ENCODE measurements at regions not wholly inside any gene's neighbourhood (a gene's known extent, or its start where the extent isn't known, plus 50 kb on each side); places are given as distances from the start of the nearest gene placed in this dataset.
A peak's percentile ranks its signal among the peaks of the same experiment; 100 is the strongest.
"Not testable (repeated sequence)": the region's sequence is repeated elsewhere in the genome, so short reads cannot be mapped to it uniquely, and the experiment has no call there.

DNA sequence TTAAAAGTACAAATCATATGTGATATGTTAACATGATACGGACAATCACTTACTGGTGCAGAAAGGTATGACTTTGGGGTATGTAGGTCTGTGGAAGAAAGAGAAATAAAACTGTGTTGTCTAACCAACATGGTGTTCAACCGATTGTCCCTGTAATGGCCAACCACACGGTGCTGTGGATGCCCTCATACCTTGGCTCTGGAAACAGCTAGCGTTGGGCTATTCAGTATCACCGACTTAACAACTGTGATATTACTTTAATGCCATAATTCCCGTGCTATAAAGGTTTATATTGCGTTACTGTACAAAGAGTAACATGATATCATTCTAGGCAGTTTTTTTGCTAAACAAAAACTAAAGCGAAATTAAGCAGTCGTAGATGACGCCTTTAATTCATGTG, 448.3 kb downstream of the EFNB2 start:
- no peak for DNase-seq

DNA sequence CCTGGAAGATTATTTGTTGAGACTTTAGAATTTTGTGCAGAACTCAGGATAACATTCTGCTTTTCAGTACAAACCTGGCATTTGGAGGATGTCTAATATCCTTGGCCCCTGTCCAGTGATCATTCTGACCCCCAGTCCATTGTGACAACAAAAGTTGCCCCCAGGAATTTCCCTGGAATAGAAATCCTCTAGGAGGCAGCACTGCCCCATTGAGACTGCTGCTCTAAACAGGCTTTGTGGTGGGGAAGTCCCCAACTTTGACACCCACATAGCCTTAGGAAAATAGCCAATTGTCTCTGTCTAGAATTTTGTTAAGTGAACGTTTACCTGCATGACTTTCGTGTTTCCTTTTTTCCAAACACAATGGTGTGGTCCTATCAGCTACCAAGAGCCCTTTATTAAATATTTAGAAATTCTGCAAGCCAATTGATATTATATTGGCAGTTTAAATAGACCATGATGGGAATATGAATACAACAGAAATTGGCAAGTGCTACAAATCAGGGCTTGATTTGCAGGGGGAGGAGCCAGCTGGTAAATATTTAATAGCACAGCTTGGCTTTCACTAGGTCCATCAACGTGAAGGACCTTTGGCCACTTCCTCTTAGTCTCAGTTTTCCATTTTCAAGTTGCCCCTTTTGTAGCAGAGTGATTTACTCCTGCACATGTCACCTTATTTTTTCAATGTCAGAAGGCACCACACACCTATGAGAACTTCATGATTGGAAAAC, 451.7 kb downstream of the EFNB2 start:
- peak; percentile 2 for DNase-seq

DNA sequence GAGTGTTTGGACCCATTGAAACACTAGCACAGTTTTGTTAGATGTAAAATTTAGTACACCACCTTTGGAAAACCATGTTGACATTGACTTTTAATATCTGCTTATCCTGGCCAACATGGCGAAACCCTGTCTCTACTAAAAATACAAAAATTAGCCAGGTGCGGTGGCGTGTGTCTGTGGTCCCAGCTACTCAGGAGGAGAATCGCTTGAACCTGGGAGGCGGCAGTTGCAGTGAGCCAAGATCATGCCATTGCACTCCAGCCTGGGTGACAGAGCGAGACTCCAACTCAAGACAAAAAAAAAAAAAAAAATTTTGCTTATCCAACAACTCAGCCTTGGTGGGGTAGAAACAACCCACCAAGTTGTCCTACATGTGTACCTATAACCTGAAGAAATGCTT, 454.2 kb downstream of the EFNB2 start:
- DNase-seq = not testable (repeated sequence)

DNA sequence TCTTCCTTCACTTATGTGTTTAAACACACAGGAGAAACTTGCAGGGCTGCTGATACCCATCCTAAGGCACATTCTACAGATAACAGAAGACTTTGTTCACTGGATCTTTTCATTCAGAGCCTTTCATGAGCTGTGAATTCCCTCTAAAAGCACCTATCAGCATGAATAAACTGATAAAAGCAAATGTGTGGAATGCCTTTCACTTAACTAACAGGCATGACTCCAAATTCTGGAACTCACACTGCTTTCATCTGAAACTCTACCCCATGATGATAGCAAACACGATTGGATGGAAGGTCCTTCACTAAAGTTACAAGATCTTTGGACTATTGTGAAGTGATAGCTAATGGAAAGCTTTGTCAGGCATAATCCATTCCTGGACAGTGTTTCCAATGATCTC, 457.3 kb downstream of the EFNB2 start:
- DNase-seq = no peak

DNA sequence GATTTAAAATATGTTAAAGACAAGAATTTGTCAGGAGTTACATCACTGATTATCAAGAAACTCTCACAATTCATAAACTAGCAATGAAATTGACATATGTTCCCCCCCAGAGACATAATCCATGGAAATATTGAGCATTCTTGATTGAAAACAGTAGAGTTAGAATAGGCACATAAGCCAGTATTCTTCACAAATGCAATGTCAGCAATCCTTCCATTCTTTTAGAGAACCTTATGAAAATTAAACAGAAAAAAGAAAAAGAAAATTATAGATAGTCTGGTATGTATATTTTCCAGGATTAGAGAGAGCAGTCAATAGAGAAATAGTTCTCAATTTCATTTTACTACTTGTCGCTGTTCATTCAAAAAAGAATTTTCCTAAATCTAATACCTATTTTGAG, 458.4 kb downstream of the EFNB2 start:
- no peak for DNase-seq

DNA sequence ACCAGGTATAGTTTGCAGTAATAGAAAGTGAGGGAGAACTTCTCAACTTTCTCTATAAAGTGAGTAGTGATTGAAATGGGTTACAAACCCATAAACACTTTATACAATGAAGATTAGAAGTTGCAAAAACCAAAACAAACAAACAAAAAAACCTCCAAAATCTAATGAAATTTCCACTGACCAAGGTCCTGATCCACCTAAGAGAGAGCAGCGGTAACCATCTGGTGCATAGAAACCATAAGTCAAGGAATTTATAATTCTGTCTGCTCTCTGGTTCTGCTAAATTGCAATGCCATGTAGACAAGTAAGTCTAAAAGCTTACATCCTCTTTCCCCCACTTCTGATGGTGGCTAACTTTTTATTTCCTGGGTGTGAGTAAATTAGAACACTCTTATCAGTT, 463.4 kb downstream of the EFNB2 start:
- no peak for DNase-seq

DNA sequence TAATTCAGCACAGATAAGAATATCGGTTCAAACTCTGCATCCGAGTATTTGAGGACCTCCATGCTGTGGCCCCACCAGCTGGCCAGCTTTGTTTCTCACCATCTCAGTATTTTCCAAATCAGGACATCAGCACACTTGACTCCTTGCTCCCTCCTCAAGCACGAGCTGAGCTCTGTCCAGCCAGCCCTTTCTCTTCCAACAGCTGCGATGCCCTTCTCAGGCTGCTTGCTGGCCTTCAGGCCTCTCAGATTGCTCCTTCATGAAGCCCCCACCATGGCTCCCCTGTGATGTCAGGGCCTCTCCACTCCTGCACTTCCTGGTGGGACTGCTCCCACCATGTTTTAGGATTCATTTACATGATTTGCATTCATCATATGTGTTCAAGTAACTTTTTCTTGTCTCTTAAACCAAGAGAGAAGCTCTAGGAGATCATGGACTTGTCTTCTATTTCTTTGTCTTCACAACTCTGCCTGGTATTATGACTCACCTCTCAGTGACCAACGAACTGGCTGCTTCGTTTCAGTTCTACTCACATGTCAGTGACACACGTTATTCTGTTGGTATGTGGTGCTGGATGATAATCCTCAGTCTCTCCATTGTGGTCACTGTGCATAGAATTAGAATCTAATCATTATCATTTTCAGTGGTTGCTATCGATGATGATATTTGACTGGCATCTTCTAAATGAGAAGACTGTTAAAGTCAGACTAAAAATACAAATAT, 471.7 kb downstream of the EFNB2 start:
- no peak for DNase-seq

DNA sequence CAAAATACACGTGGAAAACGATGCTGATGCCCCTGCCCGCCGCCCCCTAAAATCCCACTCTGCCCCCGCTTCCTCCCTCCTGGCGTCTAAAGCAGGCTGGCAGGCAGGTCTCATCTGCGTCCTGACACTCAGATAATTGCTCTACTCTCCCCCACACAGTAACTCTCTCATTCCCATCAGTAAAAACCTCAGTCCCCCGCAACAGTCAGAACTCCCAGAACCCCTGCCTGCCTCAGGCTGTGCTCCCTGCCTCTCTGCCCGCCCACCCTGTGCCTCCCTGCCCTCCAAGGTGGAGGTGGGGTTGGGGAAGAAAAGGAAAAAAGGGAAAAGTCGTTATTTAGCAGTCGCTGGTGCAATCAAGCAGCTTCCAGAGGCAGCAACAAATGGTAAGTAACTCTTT, 473.7 kb downstream of the EFNB2 start:
- DNase-seq = no peak

DNA sequence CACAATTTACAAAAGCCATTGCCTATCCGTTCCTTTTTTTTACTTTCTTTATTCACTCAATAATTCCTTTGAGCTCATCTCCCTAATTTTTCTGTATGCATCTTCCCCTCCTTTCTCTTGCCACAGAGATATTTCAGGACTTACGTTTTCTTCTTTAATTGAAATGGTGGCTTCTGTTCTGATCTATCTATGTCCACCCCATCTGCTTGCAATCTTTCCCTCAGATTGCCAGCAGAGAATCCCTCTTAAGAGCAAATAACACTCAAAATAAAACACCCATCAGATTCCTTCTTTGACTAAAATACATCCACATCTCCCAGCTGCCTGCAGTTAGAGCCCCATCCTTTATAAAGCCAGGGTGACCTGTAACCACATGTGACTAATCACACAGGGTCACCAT, 478.6 kb downstream of the EFNB2 start:
- DNase-seq = no peak

DNA sequence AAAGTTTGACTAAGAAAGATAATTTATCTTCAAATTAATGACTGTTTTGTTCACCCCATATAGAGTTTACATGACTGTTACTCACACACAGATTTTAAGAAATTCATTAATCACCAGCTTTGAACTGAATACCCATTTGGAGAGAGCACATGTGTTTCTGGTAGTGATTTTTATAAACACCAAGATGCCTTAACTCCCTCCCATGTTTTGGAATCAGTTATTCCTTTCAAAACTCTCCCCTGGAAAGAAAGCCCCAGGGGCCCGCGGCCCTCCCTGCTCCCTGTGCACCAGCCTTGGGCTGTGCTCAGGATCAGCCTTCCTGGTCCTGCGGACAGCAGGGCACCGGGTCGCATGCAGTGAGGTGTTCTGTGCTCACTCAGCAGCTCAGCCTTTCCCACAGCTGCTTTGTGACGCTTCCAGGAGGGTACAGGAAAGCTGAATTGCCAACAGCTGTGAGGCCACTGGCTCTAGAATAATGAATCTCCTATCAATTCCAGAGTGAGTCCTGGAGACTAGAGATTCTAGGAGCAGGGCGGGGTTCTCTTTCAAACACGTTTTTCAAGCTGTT, 483.2 kb downstream of the EFNB2 start:
- DNase-seq = no peak

DNA sequence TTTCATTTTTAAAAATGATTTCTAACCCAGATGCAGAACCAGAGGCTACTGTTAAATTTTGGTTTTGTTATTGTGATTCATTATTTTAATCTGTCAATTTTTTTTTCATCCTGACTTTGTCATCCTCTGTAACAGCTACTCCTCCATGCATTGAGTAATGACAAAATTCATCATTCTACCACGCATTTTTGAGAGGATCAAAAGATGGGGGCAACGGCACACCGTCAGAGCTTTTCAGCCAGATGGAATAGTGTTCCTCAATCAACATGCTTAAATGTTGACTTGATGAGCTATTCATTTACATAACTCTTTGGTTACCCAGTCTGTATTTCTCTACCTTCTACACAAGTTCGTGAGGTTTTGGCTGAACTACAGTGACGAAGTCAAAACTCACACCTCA, 486.3 kb downstream of the EFNB2 start:
- no peak for DNase-seq

DNA sequence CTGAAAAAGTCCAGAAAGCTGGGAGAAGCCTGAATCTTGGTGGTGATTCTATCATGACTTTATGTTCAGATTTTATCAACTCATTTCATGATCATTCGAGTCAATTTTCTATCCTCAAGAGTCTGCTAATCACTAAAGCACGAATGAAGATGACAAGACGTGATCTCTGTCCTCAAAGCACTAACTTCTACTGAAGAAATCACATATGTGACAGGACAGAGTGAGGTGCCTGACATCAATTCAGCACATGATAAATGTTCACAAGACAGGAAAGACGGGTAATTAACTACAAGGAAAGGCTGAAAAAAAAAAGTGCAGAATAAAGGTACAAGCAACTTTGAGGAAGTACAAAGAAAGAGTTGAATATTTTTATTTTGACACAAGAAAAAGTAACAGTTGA, 487.1 kb downstream of the EFNB2 start:
- no peak for DNase-seq

DNA sequence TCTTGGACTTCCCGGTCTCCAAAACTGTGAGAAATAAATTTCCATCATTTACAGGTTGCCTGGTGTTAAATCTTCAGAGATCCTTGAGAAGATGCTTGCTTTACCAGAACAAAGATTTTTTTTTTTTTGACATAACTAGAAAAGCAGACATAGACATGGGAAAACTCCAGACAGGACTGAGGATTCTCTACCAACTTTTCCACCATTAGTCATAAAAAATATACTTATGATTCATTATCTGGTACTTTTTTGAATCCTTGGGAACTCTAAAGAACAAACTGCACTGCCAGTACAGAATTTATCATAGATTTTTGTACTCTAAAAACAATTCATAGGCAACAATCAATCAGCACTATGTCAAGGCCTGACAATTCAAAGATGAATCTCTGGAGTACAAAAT, 487.6 kb downstream of the EFNB2 start:
- no peak for DNase-seq

DNA sequence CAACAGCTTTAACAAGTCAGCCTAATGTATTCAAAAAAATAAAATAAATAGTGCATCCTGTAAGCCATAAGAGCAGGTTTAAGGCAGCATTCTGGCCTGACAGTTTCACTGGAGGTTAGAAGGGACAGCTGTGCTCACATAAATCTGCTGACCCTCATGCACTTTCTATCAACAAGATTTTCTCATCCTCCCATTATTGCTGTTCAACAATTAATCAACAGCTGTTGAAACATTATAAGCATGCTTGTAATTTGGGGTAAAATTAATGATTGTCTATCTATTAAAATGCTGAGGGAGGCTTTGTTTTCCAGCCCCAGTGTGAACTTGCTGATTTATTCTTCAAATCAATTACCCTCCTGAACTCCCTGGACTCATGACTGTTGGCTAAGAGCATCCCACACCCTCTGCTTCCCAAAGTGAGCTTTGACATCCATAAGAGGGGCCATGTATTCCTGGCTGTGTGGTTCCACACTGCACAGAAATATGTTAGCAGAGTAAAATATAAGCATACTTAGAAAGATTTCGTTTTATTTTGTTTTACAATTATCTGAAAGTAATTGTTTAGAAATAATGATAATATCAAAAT, 492.4 kb downstream of the EFNB2 start:
- DNase-seq = no peak

DNA sequence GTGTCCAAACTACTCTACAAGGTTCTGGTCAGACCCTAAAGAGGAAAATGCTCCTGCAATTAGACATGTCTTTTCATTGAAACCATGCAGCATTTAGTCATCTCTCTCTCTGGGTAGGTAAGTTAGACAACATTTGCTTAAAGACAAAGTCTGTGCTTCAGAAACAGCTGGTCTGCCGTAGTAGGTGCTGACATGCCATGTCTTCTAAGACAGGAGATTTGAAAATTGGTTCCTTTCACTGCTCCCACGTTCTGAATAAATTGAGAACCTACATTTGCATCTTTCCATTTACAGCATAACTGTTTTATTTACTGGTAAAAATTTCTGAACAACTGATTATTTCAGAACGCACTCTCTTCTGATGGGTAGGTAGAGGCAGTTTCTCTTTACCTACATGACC, 494.0 kb downstream of the EFNB2 start:
- DNase-seq = no peak

DNA sequence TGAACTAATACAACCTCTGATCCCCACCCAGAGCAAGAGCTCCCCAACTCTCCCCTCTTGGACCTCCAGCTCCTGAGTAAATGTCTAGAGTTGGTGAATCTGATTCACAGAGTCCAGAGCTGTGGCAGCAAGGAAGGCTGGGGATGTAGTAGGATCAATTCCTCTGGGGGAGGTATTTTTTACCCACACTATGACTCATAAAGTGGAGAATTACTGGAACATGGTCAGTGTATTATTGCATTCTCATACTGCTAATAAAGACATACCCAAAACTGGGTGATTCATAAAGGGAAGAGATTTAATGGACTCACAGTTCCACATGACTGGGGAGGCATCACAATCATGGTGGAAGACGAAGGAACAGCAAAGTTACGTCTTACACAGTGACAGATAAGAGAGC, 496.7 kb downstream of the EFNB2 start:
- no peak for DNase-seq

DNA sequence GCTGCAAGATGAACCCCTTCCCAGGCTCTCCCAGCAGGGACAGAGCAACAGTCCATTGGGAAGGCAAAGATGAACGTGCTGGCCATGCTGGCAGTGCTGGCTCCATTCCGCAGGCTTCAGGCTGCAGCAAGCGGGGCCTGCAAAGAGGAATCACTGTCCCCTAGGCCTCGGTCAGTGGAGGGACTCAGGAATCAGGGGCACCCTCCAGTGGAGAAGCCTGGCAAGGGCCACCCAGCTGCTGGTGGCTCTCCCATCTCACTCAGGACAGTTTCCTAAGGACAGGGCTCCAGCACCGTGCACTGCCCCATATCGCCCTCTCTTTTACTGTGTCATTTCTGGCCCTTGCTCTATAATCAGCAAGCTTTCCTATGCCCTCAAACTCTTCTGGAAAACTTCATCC, 498.6 kb downstream of the EFNB2 start:
- DNase-seq = no peak

DNA sequence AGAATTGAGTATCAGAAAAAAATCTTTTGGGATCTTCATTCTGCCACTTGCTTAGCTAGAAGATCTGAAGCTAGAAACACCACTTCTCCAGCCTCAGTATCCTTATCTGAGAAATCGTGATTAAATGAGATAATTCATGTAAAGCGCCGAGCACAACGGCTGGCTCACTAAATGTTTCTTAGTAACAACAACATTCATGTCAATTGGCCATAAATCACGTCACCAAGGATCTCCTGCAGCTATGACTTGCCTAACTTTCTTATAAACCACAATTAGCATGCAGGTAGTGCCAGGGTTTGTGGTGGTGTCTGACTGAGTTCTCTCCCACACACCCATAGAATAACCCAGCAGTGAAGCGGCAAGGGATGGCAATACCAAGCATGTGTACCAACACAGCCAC, 501.3 kb downstream of the EFNB2 start:
- no peak for DNase-seq

DNA sequence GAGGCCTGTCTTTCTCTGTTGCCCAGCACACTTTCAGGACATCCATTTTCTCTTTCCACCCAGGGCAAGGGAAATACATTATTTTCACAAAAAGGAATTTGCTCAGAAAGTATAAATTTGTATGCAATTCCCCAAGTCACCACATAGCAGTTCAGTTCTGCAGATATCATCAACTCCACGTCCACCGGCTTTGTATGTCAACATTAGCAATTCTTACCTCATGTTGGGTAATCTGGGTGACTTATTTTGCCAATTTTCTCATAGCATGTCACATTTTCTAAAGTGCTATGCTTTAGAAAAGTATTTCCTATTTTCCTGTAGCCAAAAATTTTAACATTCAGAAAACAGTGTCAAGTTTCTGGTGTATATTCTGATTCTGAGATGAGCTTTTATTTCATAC, 501.8 kb downstream of the EFNB2 start:
- DNase-seq = no peak

DNA sequence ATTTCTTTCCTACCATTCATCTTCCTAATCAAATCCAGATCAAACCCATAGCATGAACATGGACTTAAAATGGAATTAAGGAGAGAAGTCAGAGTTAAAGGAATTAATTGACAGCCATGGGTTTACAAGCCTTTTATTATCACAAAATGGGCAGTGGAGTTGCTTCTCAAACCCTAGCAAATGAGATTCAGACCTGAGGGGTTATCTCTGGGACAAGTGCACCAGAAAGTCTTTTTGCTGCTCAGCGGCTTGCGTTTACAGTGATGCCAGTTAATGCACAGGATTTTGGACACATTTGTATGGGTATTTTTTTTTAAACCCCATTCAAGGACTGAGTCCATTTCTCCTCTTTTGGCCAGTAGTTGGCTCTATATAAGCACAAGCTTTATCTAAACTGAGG, 503.0 kb downstream of the EFNB2 start:
- DNase-seq = no peak

DNA sequence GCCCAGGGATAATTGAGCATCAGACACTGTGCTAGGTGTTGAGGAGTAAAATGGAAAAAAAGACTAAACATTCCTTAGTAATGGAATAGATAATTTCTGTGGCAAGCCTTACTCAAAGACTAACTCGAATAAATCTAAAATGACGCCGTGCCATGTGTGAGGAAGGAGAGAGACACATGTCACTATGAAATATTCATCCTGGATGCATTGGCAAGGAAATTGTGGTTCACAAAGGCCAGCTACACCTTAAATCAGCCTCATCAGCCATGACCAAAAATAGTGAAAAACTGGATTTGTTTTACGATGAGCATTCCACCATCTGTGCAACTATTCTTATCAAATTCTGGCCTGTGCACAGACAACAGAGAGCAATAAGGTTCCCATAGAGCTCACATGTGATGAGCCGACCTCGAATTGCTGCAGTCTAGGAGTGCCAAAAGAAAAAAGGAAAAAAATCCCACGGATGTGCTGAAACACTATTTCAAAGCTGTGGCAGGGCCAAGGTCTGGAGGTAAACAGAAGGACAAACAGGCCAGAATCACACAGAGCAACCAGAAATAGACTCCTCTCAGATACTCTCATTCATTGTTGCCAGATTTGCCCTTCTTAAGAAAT, 505.7 kb downstream of the EFNB2 start:
- no peak for DNase-seq

DNA sequence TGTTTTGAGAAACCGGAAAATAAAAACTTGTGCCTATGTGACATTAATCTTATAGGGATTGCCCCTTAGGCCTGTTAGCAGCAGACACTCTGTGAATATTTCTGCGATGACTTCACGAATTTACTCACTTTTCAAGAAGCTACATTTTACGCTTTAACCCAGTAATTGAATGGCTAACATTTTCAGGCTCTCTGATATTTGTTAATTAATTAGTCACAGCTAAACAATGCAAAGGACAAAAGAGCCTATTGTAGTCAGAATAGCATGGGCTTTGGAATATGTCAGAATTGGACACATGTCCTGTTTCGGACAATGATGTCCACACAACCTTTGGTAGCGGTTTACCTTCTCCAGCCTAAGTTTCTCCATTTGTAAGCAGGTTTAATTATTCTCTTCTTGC, 506.6 kb downstream of the EFNB2 start:
- DNase-seq = no peak

DNA sequence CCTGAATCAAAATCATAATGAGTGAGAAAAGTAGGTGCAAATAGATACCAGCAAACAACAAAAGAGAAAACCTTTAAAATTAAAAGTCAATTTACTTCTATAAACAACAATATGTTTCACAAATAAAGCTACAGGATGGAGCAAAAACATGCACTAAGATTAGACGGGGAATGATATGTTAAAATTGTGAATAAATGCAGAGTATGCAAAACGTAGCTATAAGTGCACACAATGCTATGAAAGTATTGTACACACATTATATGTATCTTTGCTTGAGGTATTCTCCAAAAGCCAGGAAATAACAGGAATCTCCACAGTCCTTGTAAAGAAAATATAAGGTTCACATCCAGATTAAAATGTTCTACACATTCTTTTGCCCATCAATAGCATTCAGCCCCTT, 523.9 kb downstream of the EFNB2 start:
- DNase-seq = no peak

DNA sequence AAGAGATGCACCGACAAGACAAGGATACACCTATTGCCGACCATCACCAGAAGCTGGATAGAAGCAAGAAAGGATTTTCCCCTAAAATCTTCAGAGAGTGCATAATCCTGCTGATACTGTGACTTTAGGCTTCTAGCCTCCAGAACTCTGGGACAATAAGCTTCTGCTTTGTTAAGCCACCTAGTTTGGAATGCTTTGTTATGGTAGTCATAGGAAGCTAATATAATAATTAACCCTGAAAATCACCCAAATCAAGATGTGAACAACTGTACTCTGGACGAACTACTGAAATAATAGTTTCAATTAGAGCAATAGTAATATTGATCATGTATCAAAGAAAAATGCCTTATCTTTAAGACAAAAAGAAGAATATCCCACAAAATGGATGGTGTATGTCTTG, 524.6 kb downstream of the EFNB2 start:
- DNase-seq = no peak
